Muscle of back (tissue), 3 donors: ENCODE measurements at regions not wholly inside any gene's neighbourhood (a gene's known extent, or its start where the extent isn't known, plus 50 kb on each side); places are given as distances from the start of the nearest gene placed in this dataset.

ENCODE experiments used
- DNase-seq, 3 donors: peaks; one replicate each; pipeline versions ENCODE4 v3.0.0 to v3.0.0-alpha.2; 2013

GRCh38 chr9:129489838-129490582 lies 130.9 kb downstream of the C9orf50 start:
- peak in 1 of 3 donors; percentile 81 for DNase-seq

DNA sequence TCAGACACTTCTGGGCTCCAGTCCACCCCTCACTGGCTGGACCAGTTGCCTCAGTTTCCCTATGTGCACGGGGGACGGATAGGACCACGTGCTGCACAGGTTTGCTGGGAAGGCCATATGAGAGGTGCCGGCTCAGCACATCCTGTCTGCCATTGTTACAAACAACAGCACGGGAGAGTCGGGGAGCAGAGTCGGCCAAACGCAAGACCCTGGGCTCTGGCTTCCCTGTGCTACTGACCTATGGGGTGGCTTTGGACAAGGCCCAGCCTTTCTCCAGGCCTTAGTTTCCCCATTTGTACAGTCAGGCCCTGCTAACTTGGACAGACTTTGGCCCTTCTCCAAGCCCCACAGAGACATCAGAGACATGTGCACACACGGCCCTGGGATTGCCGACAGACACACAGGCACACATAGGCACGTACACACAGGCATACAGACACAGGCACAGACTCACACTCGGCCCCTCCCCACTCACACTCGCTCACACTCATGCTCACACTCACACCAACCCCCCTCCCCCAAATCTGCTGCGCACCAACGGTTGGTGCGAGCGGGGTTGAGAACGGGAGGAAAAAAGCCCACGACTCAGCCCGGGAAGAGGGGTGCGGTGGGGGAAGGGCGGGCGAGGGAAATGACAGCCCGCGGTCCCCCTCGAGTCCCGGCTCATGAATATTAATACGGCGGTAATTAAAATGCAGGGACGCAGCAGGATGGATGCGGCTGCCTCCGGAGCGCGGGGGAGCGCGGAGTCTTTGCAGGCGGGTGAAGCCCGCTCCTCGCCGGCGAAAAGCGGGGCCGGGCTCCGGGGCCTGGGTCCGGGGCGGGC lies 133.0 kb downstream of the C9orf50 start:
- peak in 2 of 3 donors; percentile 75 to 92 for DNase-seq

GRCh38 chr9:129486756-129487657 lies 133.9 kb downstream of the C9orf50 start:
- DNase-seq = peak in 1 of 3 donors; percentile 84

DNA sequence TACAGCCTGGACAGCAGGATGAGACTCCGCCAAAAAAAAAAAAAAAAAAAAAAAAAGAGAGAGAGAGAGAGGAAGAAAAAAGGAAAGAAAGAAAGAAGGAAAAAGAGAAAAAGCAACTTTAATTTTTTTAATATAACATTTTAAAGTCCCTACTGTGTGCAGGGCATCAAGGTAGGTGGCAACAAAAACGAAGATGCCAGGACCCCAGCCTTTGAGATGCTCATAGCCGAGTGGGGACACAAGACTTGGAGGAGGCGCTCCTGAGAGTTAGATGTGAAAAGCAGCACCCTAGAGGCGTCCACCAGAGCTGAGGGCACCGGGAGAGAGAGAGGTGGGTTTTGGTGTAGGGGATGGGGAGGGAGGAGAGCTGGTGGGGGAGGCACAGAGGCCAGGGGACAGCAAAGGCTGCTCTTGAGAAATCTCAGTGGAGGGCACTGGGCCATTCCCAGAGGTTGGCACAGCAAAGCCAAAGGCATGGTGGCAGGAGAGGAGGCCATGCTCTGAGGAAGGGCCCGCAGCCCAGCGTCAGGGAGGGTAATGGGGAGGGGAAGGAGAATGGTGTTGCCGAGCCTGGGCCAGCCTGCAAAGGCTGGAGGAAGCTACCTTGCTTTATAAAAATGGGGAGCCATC lies 135.6 kb downstream of the C9orf50 start:
- no peak for DNase-seq

DNA sequence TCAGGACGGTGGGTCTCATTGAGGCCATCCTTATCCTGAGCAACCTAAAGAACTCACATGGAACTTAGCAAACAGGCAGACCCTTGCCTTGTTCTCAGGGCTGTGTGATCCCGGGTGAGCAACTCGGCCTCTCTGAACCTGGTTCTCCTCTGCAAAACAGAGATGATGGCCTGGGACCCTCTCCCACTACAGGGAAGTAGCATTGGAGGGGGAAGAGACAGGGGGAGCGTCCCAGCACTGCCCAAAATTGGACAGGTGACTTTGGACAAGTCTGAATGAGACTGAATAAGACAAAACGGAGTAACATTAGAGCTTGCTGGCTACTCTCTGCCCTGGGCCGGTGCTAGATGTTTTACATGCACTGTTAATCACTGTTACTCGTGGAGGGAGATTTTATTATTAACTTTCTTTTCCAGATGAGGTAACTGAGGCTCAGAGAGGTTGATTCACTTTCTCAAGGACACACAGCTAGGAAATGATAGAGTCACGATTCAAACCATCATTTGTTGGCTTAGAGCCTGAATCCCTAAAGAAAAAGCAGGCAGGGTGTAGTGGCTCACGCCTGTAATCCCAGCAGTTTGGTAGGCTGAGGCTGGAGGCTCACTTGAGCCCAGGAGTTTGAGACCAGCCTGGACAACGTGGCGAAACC lies 136.4 kb downstream of the C9orf50 start:
- DNase-seq = no peak

DNA sequence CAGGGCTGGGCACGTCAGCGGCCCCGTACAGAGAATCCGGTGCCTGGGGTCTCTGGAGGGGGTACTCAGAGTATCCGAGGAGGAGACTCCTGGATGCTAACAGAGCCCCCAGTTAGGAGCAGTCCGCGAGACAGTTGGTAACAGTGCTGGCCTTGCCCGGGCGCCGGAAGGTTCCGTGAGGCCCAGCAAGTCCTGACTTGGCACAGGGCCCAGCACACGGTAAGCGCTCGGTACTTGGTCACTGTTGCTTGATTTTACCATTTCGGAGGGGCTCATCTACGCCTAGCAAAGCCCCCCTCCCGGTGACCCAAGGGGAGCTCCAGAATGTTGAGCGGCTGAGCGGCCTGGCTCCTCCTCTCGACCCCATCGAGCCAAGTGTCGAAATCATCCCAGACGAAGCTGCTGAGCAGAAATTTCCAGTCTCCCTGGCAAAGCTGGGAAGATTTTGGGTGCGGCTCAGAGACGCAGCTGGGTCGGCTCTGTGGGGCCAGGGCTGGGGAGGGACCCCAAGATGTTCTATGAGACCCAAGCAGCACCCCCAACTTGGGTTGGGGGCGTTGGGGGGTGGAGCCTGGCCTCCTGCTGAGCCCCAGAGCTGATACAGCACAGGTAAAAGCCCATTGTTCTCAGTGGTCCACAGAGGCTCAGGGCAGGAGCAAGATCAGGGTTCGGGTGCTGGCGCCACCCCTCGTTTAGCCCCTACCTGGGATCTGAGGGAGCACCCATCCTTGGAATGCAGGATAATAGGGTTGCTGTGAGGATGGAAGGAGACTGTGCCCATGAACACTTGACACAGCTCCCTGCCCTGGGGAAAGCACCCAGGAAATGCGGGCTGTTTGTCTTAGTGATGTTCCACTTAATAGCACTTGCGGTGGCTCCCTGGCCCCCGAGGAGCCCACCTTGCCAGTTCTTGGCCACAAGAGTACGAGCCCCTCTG lies 137.2 kb downstream of the C9orf50 start:
- DNase-seq = peak; percentile 95 to 99 (median 97)

DNA sequence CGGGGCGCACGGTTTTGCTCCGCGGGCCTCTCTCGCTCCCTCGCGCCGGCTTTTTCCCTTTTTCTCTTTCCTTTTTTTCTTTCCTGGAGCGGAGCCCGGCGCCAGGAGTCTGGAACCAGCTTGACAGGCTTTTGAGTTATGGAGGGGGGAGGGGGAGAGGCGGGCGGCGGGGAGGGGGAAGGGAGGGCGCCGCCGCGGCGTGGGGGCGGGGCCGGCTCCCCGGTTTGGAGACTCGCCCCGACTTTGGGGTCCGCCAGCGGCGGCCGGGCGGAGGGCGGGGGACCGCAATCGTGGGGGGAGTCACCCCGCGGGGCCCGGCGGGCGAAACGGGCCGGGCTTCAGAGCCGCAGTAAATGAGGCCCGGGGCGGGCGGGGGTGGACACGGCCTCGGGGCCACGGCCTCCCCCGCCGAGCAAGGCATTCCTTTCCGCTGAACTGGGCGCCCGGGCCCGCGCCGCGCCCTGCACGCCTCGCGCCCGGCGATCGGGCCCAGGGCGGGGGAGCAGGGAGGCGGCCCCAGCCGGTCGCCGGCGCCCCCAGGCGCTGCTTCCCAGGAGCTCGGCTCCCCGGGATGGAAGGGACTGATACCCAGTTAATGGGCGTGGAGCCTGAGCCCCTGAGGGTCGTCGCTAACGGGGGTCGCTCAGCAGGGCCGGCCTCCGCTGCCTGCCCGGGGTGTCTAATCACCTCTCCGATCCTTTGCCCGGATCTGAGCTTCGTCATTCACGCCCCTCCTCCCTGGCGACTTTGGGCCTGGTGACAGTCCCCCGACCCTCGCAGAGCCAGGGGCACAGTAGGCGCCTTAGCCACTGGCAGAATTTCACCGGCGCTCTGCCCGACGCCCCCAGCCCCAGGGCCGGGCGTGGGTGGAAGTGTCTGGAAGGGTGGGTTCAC lies 138.1 kb downstream of the C9orf50 start:
- peak; percentile 92 to 95 (median 94) for DNase-seq

- DNase-seq = peak in 1 of 3 donors; percentile 87
Observed at GRCh38 chr9:129481810-129482511, 138.9 kb downstream of the C9orf50 start.

- no peak for DNase-seq
Observed at GRCh38 chr9:129481424-129481809, 139.5 kb downstream of the C9orf50 start.

DNA sequence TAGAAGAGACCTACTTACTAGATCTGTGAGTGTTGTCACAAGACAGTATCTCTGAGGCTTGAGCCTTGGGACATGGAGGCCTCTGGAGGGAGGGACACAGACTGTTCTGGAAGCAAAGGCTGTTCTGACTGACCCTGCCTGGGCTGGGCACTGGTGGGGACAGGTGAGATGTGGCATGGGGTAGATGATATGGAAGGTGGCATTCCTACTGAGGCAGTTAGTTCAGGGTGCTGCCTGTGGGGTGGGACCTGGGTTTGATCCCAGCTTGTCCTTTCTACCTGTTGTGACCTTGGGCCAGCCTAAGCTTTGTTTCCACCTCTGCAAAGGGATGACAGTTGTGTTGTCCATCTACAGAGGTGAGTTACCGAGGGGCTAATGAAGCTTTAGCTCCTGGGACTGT lies 140.2 kb downstream of the C9orf50 start:
- no peak for DNase-seq

- DNase-seq = peak in 1 of 3 donors; percentile 65
Observed at GRCh38 chr9:129480227-129480626, 140.7 kb downstream of the C9orf50 start.

- no peak for DNase-seq
Observed at GRCh38 chr9:129479631-129480011, 141.3 kb downstream of the C9orf50 start.

GRCh38 chr9:129478961-129479630 lies 141.8 kb downstream of the C9orf50 start:
- peak in 1 of 3 donors; percentile 36 for DNase-seq

DNA sequence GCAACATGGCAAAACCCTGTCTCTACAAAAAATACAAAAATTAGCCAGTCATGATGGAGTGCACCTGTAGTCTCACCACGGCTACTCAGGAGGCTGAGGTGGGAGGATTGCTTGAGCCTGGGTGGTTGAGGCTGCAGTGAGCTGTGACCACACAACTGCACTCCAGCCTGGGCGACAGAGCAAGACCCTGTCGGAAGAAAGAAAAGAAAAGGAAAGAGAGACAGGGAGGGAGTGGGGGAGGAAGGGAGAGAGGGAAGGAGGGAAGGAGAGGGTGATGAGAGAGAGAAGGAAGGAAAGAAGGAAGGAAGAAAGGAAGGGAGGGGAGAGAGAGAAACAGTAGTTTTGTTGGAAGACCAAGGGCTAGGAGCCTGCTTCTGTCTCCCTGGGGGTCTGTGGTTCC lies 142.4 kb downstream of the C9orf50 start:
- DNase-seq = no peak

DNA sequence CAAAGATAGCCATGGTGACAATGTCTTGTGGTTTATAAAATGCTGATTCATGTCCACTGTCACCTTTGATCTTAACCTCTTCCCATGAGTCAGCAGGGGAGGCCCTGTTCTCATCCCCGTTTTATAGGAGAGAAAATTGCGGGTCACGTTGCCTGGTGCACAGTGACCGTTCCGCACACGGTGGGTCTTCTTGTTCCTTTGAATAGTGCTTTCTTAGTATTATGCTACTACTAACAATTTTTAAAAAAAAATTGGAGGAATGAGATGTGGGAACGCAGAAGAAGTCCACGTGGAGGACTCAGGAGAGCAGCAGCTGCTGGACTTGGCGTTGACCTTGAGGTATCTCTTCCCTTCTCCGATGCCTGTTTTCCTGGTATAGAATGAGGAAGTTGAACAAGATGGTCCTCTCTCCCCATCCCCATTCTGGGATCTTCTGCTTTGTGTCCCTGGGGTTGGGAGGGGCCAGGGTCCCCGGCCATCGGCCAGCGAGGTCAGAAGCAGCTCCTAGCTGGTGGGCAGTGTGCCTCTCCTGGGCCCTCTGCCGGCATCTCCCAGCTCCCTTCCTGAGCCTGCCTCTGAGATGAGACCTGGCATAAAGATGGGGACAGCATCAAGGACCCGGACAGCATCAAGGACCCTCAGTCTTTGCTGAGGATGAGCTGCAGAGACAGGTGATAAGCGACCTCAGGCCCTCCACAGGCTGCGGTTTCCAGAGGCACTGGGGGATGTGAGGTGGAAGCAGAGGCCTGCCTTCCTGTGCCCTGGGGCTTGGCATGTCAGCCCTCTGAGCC lies 143.9 kb downstream of the C9orf50 start:
- peak in 1 of 3 donors; percentile 44 for DNase-seq

DNA sequence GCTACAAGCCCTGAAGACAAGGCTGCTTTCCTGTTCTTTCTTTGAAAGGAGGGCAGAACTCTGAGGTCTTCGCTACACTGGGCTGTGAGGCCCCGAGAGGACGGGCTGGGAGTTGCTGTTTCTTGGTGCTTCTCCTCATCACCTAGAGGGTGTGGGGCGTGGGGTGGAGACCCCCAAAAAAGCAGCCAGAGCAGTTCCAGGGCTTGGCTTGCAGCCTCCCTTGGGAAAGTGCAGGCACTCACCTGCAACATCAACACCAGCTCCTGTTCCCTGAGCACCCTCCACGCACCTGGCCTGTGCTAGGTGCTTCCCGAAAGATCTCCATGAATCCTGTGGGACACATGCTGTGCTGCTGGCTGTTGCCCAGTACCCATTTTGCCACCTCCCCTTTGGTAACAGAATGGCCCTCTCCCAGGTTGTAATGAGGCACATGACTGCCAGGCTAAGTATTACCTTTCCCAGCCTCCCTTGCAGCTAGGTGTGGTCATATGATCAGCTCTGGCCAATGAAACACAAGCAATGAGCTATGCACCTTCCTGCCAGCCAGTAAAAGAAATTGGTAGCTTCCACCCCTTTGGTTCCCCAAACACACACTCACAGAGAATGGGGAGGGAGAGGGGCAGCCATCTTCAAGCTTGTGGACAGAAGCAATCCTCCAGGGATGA lies 146.0 kb downstream of the C9orf50 start:
- no peak for DNase-seq
